ENCODE measurements at regions not wholly inside any gene's neighbourhood (a gene's known extent, or its start where the extent isn't known, plus 50 kb on each side); places are given as distances from the start of the nearest gene placed in this dataset.
"Not testable (repeated sequence)": the region's sequence is repeated elsewhere in the genome, so short reads cannot be mapped to it uniquely, and the experiment has no call there.

DNA sequence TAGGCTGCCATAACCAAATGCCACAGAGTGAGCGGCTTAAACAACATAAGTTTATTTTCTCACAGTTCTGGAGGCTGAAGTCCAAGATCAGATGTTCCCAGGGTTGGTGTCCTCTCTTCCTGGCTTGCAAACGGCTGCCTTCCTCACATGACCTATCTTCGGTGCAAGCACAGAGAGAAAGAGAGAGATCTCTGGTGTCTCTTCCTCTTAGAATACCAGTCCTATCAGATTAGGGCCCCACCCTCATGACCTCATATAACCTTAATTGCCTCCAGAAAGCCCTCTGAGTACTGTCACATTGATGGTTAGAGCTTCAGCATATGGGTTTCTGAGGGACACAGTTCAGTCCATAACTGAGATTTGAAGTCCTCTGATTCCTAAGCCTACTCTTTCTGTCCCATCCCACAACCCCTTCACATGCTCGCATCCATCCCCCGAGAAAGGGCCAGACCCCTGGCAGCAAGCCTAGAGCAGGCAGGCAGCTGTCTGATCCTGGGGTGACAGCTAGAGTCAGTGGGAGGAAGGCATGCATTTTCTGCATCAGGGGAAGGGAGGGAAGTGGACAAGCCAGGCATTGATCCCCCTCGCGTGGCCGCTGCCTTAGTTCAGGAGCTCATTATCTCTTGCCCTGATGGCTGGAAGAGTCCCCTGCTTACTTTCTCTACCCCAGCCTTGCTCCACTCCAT is 114.1 kb downstream of the FAR1 start:
- no peak for DNase-seq (ENCODE audit: extremely low read depth in 1 of 2, low read depth in 1 of 2)

DNA sequence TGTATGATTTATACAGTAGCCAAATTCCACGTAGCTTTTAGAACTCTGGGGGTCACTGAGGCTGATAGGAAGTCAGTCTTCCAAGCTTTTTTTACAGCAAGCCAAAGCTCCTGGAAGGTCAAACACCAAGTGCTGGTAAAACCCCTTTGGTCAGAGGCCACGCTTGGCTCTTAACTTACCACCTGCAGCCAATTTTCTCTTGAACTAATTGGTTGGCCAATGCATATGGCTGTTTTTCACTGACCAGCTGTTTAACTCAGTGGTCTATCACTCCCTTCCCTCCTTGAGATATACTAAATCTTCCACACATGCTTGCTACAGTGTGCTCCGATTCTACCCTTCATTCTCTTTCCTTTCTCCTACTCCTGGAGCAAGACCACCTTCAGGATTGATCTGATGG is 116.0 kb downstream of the FAR1 start:
- no peak for DNase-seq (ENCODE audit: extremely low read depth in 1 of 2, low read depth in 1 of 2)

- no peak for DNase-seq (ENCODE audit: extremely low read depth in 1 of 2, low read depth in 1 of 2)
These were observed 116.4 kb downstream of the FAR1 start for GRCh38 chr11:13784855-13785254.

DNA sequence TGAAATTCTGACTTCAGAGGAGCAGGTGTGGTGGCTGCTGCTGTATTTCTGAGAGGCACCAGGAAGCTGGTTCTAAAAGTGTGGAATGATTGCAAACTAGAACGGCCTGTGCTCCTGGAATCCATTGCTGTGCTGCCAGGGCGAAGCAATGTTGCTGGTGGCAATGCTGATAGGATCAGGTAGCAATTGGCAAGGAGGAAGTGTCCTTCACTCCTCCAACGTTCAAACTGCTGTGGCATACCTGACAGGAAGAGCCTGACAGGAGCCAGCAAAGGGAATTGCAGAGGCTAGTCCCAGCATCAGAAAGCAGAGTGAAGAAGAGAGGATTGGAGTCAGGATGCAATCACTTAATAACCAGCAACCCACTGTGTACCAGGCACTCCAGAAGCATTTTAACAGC is 118.2 kb downstream of the FAR1 start:
- no peak for DNase-seq (ENCODE audit: extremely low read depth in 1 of 2, low read depth in 1 of 2)

GRCh38 chr11:13797616-13798015 is 129.1 kb downstream of the FAR1 start:
- DNase-seq (ENCODE audit: extremely low read depth in 1 of 2, low read depth in 1 of 2): not testable (repeated sequence)

GRCh38 chr11:13800901-13801300 is 132.4 kb downstream of the FAR1 start:
- DNase-seq (ENCODE audit: extremely low read depth in 1 of 2, low read depth in 1 of 2): no peak

- DNase-seq (ENCODE audit: extremely low read depth in 1 of 2, low read depth in 1 of 2): no peak
These were observed 144.2 kb upstream of the SPON1 start for GRCh38 chr11:13818325-13818724.

DNA sequence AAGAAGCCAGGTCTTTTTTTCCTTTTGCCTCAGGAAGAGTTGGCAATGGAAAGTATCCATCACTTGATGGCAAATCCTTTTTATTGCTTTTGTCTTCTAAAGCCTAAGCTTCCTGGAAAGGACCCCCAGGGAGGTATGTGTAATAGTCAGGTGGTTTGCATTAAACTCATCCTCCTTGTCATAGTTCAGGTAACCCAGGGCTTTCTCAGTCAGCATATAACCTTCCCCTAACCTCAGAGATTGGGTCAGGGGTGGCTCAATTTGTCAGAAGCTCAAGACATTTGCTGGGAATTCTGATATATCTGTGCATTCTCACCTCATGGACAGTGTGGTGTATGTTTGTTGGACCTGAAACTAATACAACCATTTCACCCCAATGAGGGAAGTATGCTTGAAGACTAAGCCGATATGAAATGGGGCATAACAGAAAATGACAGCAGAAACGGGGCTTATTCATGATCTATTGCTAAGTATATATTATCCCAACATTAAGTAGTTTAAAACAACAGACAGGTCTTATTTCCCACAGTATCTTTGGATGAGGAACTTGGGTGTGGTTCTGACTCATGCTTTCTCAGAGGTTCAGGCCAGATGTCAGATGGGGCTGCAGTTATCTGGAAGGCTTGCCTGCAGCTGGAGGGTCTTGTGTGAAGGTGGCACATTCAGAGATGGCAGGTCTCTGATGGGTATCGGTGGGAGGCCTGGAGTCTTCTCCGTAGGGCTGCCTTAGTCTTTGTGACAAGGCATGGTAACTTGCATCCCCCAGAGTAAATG is 135.8 kb upstream of the SPON1 start:
- no peak for DNase-seq (ENCODE audit: extremely low read depth in 1 of 2, low read depth in 1 of 2)

GRCh38 chr11:13831696-13832095 is 130.8 kb upstream of the SPON1 start:
- no peak for DNase-seq (ENCODE audit: extremely low read depth in 1 of 2, low read depth in 1 of 2)

- no peak for DNase-seq (ENCODE audit: extremely low read depth in 1 of 2, low read depth in 1 of 2)
These were observed 128.1 kb upstream of the SPON1 start for GRCh38 chr11:13834463-13834862.

DNA sequence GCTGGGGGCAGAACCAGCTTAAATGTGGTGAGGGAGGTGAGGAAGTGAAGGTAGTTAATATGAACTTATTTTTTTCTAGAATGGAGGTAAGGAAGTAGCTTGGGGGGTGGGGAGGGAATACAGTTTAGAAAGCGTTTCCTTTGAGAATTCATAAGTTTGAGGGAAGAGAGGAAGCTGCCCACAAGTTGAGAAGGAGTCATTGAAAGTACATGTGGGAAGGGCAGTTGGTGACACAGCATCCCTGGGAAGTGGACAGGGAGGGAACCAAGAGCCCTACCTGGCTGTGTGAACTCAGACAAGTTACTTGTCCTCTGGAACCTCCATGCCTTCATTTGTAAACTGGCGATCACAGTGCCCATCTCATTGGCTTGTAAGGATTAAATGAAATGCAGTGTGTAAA is 125.9 kb upstream of the SPON1 start:
- no peak for DNase-seq (ENCODE audit: extremely low read depth in 1 of 2, low read depth in 1 of 2)

- no peak for DNase-seq (ENCODE audit: extremely low read depth in 1 of 2, low read depth in 1 of 2)
These were observed 125.2 kb upstream of the SPON1 start for GRCh38 chr11:13837286-13837685.

DNA sequence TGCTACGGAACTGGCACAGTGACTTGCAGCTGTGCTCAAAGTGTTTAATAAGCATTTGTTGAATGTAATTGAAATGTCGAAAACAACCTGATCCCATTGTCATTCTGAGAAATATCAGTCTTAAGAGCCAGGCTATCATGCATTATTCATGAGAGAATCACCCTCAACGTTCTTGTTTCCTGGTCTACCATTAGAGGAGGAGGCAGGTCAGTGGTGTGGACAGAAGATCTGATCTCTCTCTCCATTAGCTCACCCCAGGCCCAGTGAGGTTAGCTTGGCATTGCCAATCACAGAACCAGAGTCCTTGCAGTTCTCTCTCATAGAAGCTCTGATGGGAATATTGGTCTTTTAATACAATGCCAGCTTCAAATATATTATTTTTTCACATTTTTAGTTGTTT is 121.1 kb upstream of the SPON1 start:
- no peak for DNase-seq (ENCODE audit: extremely low read depth in 1 of 2, low read depth in 1 of 2)

DNA sequence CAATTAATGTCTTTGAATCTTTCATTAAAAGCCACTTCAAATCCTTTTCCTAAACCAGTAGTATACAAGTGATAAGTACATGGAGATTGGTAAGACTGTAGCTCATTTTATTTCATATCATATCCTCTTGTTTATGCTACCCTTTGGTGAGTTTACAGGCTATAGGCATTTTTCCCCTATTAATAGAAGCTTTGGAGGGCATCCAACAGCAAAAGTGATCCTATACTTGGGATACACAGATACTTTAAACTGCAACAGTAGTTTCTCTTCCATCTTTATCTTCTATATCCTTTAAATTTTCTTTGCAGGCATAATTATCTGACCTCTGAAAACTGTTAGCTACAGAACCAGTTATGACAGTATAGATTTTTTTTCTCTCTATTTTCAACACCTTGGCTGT is 114.5 kb upstream of the SPON1 start:
- no peak for DNase-seq (ENCODE audit: extremely low read depth in 1 of 2, low read depth in 1 of 2)

DNA sequence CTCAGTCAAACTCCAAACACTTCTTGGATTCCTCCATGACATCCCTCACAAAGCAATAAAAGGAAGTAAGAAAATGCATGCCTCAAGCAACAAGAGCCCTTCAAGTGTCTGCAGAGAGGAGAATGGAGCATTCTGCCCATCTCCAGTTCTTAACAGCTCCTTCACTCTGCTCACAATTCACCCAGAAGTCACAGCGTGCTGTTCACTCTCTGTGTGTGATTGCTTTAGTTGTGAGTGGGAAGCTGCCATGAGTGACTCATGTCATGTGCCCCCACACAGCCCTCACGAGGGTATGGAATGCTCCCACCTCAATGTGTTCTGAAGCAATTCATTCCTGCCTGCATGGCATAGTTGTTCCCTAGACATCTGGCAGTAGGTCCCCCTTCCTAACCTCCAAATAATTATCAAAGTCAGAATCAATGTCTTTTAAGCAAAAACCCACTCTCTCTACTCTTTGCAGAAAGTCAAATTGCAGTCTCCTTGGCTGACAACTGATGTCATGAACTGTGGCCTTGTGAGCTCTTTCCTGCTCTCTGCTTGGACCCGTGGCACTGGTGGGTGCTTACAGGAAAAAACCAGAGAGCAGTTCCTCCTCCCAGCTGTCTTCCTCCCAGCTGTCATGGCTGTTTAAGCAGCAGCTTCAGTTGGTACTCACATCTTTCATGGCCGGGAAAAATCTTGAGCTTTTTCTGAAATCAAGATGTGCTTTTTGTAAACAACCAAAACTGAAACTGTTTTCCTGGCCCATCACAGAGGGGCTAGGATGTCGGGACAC is 112.1 kb upstream of the SPON1 start:
- no peak for DNase-seq (ENCODE audit: extremely low read depth in 1 of 2, low read depth in 1 of 2)

- DNase-seq (ENCODE audit: extremely low read depth in 1 of 2, low read depth in 1 of 2): no peak
These were observed 110.8 kb upstream of the SPON1 start for GRCh38 chr11:13851691-13852090.

DNA sequence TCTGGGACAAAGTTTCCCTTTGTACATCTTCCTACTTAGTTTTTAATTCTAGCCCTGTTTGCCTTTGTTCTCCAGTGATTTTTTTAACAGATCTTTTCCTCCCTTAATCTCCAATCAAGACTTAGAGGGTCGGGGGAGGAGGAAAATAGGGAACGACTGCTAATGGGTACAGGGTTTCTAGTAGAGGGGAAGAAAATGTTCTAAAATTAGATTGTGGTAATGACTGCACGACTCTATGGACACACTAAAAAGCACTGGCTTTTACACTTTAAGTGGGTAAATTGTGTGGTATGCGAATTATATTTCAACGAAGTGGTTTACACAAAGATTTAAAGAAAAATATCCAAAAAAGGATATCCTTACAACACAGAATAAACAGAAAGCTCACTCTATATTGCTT is 110.0 kb upstream of the SPON1 start:
- no peak for DNase-seq (ENCODE audit: extremely low read depth in 1 of 2, low read depth in 1 of 2)

GRCh38 chr11:13857828-13858227 is 104.7 kb upstream of the SPON1 start:
- DNase-seq (ENCODE audit: extremely low read depth in 1 of 2, low read depth in 1 of 2): no peak

- DNase-seq (ENCODE audit: extremely low read depth in 1 of 2, low read depth in 1 of 2): peak; percentile 8 to 10
These were observed 102.6 kb upstream of the SPON1 start for GRCh38 chr11:13859892-13860291.

DNA sequence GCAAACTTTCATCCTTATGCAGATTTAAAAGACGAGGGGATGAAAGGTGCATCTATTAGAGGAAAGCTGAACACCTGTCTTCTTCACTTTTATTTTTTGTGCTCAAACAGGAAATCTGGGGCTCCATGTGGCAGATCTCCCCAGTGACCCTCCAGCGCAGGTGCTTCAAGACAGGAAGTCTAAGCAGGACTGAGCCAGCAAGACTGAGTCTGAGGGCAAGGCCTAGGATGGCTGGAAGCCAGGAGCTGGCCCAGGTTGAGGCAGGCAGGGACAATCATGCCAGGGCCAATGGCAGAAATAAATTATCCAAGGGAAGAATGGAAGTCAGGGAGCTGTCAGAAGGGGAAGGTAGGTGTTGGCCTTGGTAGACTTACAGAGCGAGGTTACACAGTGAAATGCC is 101.1 kb upstream of the SPON1 start:
- DNase-seq (ENCODE audit: extremely low read depth in 1 of 2, low read depth in 1 of 2): no peak

- DNase-seq (ENCODE audit: extremely low read depth in 1 of 2, low read depth in 1 of 2): no peak
These were observed 99.6 kb upstream of the SPON1 start for GRCh38 chr11:13862845-13863392.

Data from activated CD8-positive, alpha-beta memory T cell treated with anti-CD3 and anti-CD28 coated beads for 1 hour (primary cell).